GM19467 (cell line): ENCODE measurements at regions not wholly inside any gene's neighbourhood (a gene's known extent, or its start where the extent isn't known, plus 50 kb on each side); places are given as distances from the start of the nearest gene placed in this dataset.

Source experiments
- ATAC-seq: cut with Tn5 transposase; IDR thresholded peaks from one replicate; pipeline ENCODE4 v1.9.1; 2021; ENCODE audit warnings: mild to moderate bottlenecking, moderate library complexity; ENCODE audit not compliant: unreplicated experiment

DNA sequence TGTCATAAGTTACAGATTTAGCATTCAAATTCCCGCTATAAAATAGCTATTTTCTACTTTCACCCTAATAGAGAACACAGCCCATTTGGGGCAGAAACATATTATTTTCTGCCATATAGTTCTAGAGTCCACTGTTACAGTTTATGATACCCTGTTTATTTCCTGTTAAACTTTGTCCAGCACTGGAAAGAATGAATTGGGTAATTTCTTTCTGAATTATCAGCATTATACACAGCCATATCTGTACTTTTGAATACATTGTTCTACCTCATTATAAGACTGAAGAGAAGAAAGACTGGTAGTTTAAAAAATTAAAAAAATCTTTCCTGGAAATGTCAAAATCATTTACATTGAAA is 332.1 kb downstream of the DIRAS2 start:
- ATAC-seq = no peak

DNA sequence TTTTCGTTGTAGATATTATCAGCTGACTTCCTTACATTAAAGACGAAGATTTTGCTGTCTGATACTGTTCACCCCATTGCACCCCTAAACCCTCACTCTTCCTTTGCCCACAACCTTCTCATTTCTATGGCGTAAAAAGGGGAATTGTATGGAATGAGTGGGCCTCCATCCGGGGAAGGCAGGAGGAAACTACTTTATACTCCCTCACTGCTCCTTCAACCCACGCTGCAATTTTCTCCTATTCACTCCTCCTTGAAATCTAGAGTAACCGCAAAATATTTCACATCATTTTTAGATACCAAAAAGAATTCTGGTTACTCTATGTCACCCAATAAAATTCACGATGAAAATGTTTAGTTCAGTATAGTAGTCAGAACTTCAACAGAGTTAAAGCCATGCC is 330.8 kb downstream of the DIRAS2 start:
- ATAC-seq = no peak

DNA sequence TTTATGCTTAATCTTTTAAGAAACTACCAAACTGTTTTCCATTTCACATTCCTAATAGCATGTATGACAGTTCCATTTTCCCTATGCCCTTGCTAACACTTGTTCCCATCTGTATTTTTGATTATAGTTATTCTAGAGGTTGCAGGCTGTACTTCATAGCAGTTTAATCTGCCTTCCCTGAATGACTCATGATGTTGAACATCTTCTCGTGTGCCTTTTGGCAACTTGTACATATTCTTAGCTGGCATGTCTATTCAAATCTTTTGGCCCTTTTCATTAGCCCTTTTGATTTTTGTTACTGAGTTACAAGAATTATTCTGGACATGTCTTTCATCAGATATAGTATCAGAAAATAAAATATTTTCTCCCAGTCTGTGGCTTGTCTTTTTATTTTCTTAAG is 320.3 kb downstream of the DIRAS2 start:
- no peak for ATAC-seq

DNA sequence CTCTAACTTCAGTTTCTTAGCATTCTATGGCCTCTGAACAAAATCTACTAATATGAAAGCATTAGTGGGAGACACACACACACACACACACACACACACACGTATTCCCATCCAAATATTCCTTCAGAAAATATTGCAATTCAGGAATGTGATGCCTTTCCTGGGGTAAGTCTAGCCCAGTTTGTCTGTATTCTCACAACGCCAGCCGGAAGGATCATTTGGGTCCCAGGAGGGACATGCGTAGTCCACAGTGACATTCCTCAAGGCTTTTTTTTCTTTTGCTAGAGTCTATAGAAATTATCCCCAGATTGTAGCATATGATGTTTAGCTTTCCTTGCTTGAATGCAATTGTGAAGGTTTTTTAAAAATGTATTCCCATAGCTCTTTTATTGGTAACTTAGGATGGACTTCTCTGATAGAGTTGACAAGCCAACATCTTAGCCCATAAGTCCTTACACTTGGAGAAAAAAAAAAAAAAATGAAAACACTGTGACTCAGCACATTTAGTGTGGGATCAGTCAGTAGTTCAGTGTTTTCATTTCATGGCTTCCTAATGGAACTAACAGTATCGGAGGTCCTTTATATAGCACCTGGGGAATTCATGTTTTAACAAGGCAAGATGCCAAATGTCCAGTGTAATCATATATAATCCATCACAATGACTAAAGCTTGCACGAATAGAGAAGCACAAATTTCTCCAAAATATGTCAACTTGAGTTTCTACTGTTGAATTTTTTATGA is 316.5 kb downstream of the DIRAS2 start:
- no peak for ATAC-seq

DNA sequence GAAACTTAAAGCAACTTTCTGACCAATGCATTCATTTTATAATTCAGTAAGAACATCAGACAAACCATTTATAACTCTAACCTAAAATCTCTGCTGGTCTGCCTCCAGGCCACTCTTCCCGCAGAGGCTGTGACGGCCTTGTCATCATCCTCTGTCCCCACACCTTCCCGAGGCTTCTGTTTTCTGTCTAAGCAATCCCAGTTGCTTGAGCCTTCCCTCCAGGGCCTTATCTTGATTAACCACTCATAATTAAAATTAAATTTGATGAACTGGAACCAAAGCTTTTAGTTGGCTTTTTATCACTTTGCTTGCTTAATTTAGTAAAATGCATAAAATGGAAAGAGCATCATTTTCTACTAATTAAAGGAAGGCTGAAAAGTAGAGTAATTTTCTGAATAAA is 312.4 kb downstream of the DIRAS2 start:
- ATAC-seq = no peak

DNA sequence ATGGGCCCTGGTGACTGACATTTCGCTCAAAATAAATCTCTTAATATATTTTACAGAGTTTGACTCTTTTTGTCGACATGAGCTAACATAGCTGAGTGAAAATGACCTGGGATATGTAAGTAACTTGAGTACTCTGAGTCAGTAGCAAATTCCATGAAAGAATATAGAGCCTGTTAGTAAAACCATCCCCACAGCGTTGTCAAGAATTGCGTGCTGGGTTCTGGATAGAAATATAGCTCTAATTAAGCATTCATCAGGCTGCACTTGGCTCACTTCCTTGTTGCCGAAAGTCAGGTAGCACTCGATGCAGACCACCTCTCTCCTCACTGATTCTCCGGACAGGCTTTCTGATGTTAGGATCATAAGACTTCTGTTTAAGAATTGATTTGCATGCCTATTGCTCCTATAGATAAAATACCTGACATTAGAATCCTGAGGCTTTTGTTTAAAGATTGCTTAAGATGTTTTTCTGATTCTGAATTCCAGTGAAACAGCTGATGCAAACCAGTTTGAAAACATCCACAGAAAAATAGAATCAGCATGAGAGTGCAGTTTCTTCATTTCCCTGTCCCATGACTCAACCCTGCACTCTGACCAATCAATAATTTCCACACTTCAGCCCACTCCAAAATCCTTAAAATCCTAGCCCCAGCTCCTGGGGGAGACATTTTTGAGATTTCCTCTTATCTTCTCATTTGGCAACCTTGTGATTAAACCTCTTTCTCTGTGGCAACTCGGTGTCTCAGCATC is 310.6 kb downstream of the DIRAS2 start:
- no peak for ATAC-seq

DNA sequence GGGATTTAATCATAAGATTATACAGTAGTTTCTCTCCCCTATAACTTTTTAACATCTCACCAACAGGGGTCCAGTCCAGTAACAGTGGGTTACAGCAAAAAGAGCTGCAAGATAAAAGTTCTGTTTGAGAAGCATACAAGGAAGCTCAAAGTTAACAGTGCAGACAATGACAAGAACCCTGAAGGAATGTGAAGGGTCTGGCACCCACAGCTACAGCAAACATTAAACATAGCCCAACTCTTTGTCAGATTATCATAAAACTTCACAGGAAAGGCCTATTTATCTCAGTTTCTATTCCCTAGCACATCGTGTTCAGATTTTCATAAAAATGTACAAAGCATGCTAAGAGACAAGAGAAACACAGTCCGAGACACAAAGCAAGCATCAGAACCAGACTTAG is 309.4 kb downstream of the DIRAS2 start:
- no peak for ATAC-seq

DNA sequence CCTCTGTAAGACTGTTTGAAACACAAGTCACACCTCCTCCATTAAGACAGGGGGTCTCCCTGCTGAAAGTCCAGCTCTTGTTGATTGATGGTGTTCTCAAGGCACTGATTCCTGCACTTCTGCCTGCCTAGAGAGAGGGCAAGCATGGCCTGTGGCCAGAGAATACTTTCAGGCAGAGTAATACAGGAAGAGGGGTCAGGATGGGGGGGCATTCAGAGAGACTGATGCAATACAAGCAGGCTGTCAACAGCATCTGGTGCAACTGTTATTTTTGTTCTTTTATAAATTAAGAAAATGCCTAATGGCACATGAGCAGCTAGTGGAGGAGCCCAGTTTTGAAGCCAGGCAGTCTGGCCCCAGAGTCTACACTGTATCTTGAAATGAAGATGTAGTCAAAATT is 302.2 kb downstream of the DIRAS2 start:
- no peak for ATAC-seq

DNA sequence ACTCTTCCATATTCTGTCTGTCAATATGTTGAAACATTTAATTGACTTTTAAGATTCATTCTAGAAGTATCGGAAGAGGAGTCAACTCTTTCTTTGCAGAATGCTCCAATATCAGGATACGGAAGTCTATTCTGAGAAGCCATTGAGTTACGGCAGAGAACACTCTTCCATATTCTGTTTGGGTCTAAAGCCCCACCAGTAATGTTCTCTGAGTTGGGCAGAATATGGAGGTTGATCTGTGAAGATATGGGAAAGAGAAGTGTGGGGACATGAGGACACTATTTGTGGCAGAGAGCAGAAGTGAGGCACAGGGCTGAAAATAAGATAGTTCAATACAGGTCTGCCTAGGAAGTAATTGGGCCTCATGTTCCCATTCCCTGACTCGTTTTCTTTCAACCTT is 300.0 kb downstream of the DIRAS2 start:
- no peak for ATAC-seq

DNA sequence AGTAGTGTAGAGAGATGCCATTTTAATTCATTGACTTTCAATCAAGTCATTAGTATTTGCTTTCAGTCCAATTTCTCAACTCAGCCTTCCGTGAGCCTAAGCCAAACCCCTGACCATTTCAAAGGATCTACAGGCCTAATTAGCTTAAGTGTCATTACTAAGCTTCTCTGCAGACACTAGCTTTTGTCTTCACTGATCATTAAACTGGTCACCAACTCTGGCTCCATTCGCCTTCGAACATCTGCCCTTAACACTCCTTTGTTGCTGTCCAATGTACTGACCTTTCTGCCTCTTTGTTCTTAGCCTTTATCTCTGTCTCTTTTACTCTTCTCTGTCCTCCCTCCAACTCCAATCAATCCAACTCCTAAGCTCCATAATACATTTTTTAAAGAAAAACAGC is 299.3 kb downstream of the DIRAS2 start:
- no peak for ATAC-seq

DNA sequence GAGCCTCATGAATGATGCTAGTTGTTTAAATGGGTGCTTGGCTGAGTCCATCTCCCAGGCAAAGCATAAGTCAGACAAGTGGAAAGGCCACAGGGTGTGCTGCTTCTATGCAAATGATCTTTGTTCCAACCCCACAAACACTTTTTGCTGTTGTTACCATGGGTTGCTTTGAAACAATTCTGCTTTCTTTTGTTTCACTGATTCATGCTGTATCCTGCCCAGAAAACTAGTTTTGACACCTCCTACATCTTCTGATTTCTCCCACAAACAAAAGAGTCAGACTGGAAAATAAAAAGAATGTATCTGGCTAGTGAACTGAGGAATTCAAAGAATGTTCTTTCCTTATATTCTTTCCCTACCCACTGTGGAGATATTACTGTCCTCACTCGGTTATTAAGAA is 298.6 kb downstream of the DIRAS2 start:
- ATAC-seq = no peak

DNA sequence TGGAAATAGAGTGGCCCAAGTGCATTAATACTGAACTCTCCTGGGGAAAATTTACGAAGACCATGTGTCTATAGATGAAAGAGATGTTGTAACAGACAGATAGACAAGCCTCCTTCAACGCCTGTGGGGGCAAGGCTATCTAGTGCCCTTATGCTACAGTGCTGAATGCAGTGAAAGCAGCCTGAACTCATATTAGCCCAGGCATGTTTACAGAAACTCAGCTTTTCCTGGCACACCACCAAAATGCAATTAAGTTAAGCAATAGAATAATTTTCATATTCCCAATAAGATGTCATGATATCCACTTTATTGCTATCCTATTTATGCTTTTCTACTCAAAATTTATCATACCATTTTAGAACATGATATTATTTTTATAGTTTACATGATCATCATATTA is 277.0 kb downstream of the DIRAS2 start:
- no peak for ATAC-seq

DNA sequence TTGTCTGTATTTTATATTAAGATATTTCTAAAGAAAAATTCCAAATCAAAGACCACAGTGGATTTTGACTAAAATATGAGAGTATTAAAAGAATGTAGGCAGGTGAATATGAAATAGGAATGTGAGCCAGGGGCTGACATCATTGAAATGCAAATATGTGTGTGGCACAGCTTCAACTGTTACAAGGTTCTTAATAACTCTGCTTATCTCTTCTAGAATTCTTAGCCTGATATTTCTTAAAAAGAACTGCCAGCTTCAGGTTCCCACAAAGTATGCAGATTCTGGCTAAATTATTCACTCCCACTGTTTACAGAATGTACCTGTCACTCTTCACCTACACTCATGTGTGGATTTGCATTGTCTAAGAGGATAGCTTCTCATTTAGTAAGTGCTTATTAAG is 274.4 kb downstream of the DIRAS2 start:
- ATAC-seq = no peak

DNA sequence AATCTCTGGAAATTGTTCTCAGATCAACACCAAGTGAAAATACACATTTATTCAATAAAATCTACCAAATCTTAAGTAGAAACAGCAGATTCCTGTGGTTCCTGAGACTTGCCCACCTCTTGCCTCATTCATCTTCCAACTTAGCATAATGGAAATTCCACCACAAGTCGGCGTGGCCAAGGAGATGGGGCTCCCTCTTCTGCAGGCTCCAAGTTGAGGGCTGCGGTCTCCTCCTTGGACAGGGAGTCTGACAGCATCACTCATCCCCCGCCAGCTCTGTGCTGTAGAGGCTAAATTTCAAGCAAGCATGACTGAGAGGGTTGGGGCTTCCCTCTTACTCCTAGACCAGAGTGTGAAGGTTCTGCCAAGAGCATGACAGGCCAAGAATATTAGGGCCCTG is 273.7 kb downstream of the DIRAS2 start:
- ATAC-seq = no peak

DNA sequence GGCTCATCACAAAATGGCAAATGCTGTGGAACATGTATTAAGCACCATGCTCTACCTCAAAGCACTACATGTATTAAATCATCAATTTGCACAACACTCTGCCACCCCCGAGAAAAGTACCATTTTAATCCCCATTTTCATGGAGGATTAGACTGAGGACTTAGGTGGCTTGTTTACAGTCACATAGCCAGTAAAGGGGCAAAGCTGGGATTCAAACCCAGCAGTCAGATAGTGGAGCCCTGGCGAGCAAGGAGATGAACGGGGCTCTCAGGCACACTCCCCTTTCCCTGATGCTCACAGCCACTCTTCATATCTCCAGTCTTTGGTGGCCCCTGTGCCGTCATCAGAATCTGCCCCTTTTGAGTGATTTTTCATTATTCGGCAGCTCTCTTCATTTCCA is 262.9 kb downstream of the DIRAS2 start:
- no peak for ATAC-seq

DNA sequence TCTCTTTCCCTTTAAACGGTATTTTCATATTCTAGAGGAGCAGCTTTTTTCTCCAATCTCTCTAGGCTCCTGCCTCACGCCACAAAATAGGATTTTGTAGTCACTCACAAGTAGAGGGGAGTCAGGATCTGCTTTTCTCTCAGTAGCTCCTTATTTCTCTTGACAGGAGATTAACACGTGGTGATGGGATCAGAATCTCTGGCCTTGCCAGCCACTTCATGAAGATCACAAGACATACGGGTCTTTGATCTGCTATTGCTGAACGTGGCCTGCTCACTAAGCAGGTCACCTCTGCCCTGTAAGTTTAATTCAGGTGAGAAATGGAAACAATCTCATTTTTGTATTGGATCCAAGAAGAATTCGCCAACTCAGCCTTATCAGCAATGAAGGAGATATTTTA is 257.5 kb downstream of the DIRAS2 start:
- ATAC-seq = no peak

DNA sequence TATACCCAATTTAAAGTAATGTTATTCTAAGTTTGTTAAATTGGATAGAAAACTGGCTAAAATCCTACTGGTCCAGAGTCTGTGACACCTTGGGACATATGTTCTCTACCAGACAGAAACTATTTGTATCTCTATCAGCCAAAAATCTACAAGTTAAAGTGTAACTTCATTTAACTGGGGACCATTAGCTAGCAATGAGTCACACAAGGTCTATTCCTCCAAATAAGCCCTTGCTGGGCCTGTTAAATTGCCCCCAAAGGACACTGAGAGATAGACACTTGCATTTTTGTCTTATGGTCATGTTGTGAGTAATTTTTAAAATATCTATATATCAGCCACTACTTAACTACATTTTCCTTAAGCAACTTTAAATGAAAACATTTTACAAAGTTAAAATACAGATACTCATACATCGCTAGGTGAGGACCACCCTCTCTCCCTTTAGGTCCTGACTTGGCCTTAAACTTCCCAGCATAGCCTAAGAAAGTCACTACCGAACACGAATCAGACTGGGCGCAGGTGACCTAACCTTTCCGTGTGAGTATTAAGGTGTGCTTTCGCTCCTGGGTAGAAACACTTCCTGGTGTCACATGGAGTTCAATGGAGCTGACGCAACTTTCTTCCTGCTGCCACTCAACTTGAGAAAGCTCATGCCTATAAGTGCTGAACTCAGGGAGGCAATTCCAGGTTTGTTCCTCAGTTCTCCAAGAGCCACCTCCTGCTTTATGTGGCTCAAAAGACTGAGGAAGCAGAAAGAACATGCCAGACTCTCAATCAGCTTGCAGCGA is 249.1 kb downstream of the DIRAS2 start:
- no peak for ATAC-seq

DNA sequence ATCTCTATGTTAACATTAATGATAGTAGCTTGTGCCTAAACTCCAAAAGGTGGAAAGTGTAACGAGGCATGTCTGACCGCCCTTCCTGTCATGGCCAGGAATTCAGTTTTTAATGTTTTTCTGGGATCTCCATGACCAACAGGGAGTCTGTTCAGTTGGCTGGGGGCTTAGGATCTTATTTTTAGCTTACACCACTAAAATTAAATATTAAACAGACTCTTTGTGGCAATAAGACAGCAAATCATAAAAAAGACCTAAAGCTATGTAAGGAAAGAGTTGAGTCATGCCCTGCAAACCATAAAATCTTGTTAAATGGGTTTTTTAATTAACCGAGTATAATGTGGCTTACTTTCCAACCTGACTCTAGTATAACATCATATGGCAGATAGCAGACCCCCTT is 247.8 kb downstream of the DIRAS2 start:
- no peak for ATAC-seq

DNA sequence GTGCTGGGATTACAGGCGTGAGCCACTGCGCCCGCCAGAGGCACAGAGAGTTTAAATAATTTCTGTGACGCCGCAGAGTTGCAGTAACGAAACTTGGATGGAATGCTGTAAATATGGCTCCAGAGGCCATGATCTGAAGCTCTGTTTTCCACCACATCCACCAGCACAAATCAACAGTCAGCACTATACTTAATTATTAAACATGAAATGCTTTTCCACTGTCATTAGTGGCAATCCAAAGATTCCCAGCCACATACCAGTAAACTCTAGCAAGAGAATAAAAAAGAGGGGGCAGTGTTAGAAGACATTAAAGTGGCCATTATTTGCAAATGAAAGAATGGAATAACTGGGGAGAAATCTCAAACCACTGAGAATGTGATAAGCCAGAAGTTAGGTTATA is 242.5 kb downstream of the DIRAS2 start:
- ATAC-seq = no peak

DNA sequence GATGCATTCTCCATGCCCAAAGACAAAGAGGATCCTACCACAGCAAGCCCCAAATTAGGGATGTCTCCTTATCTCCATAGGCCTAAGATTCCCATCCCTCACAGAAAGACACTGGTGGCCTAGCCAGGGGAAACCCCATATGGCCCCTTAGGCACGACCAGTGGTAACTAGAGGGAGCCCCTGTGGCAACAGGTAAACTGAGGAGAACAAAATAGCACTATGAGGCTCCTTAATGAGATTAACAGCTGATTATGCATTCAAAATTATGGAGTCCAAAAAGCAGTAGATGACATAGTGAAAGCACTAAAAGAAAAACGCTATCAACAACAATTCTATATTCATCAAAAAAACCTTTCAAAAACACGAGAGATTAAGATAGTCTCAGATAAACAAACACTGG is 234.0 kb downstream of the DIRAS2 start:
- ATAC-seq = no peak

DNA sequence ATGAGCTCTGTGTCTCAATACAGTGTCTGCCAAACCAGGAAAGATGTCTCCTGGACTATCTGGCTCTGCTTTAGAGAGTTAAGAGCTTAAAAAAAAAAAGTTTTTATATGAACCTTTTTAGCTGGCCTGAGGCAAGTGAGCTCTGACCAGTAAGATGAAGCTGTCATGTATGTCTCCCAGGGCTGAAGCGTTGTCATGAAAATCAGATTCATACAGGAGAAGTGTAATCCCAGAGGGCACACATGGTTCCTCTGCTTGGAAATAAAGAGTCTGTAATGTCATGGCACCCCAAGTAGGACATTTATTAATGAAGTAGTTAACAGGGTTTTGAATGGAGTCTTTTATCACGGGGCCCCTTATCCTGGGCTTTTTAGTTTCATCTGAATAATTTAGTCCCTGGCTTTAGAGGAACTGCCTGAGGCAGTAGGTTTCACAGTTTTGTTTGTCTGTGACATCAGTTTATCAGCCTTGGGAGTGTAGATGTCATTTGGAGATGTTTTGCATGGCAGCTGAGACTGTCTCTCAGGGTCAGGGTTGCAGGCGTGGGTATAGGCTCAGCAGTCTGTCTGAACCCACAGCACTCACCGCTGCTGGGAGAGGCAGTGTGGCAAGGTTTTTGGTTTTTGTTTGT is 223.3 kb downstream of the DIRAS2 start:
- no peak for ATAC-seq

DNA sequence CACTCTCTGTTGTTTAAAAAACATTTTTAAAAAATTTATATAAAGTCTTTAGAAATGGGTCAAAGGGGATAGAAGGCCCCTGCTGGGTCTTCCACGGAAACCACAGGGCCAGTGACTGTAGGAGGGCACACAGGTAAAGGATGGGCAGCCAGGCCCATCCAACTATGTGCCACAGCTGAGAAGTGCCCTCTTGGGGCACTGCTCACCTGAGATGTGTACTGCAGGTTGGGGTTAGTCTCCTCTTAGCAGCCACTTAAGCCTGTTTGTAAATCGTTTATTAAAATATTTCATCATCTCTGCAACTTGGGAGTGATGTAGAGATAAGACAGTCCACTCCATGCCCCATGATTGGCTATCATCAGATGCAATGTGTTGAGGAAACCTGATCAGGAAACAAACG is 222.4 kb downstream of the DIRAS2 start:
- ATAC-seq = no peak
